ENCODE measurements at regions not wholly inside any gene's neighbourhood (a gene's known extent, or its start where the extent isn't known, plus 50 kb on each side); places are given as distances from the start of the nearest gene placed in this dataset.

DNA sequence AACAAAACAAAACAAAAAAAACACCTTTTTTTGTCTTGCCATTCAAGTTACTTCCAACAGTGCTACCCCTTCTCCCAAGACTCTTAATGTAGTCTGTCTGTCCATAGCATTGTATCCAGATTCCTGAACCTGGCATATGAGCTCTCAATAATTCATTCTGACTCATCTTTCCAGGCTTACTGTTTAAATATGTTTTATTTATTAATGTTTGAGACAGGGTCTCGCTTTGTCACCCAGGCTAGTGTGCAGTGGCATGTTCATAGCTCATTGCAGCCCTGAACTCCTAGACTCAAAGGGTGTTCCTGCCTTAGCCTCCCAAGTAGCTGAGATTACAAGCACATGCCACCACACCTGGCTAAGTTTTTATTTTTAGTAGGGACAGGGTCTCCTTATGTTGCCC, 208.0 kb upstream of the DMRT1 start:
- DNase-seq = no peak

GRCh38 chr9:636931-637591, 204.4 kb upstream of the DMRT1 start:
- DNase-seq = no peak

- no peak for DNase-seq
Observed at GRCh38 chr9:638152-638551, 203.3 kb upstream of the DMRT1 start.

GRCh38 chr9:642014-642413, 199.5 kb upstream of the DMRT1 start:
- no peak for DNase-seq

- DNase-seq = no peak
Observed at GRCh38 chr9:643966-644365, 197.5 kb upstream of the DMRT1 start.

- DNase-seq = no peak
Observed at GRCh38 chr9:647522-647921, 194.0 kb upstream of the DMRT1 start.

DNA sequence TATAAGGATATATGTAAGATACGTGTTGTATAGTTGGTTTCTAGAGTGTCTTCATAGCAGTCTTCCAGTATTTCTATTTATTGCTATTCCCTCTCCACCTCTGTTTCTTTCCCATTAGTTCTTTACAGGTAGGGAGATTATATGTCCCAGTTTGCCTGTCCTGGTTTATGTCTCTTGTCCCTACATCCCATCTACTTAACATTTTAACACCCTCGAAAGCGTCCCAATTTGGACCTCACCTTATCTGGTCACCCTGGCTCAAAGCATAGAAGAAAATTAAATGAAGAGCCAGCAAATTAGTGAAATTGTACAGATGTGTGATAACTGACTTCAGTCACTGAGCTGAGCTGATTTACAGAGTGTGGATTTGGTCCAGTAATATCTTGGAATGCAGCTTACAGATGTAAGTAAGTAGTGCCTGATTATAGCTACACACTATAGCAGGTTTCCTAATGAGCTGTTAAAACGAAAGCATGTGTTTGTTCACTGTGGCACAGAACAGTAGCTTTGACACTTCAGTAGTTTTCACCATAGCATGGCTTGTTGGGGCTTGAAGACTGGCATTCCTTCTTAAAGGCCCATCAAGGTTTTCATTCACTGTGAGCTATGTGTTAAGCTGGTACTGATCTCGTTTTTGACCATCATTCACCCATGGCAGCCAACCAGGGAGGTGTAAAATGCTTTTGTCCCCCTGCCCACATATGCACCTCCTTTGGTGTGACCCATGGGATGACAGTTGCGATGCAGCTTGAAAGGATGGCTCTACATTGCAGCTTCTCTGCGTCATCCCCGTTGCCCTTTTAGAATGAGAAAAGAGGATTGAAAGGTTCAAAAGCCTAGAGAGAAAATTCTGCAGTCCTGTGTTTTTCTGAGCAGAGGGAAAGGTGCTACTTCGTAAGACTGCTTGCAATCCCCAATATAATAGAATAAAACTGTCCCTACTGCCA, 192.1 kb upstream of the DMRT1 start:
- DNase-seq = no peak

DNA sequence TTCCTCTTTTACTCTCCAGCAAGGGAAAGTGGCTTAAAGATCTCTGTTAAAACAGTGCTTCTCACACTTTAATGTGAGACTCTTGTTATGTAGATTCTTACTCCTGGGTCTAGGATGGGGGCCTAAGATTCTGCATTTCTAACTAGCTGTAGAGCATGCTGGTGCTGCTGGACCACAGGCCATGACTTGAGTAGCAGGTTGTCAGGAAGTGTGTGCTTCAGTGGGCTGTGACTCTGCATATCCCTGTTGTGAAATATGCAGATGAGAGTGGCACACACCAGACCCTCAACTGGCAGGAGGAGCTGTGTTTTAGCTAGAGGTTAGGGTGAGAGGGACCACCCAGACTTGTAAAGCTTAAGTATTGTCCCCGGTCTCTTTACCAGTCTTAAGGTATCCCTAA, 191.1 kb upstream of the DMRT1 start:
- no peak for DNase-seq

- no peak for DNase-seq
Observed at GRCh38 chr9:651371-651770, 190.1 kb upstream of the DMRT1 start.

DNA sequence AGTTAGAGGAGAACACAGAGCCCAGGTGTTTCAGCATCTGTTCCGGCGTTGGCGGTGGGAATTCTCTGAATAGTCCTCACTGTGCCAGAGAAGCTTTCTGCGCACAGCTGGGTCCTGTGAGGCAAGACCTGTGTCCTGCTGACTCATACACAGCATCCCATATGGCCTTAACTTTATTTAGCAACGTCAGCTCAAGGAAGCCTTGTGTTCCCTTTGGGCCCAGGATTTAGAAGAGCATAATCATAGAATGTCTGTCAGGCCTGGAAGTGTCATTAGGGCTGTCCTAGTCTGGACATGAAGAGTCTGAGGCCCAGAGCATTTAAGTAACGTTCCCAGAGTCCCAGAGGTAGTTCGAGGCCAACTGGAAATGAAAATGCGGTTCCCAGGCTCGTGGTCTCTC, 188.6 kb upstream of the DMRT1 start:
- no peak for DNase-seq

DNA sequence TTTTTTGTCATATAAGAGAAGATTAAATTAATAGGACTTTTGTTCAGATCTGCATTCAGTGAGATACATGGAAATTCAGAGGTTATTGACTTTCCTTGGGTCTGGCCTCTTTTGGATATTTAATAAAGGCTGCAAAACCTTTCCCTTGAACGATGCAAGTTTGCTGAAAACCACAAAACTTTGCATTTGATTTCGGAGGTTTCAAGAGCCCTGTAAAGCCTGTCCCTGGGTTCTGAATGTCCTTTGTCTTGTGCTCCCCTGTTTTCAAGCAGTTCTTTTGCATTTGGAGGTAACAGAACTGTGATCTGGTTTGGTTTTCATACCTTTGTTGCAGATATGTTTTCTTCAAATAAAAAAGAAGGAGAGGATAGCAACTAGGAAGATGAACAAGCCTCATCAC, 188.1 kb upstream of the DMRT1 start:
- no peak for DNase-seq

DNA sequence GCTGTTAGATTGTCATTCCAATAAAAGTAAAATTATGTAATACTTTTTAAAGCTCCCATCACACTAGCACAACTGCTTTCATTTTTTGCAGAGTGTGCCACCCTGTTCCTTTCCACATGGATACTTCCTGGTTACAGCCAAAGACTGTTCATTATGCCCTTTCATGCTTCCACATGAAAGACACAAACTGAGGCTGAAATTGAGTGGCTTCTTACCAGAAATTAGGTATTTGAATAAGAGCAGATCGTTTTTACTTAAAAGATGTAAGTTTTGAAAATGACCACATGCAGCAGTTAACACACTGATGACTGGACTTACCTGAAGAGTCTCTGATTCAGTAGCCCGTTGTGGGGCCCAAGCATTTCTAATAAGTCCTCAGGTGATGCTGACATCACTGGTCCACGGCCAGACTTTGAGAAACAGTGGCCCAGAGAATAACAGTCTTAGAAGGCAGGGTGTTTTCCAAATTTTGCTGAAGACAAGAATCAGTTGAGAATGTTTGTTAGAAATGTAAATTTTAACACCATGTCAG, 187.6 kb upstream of the DMRT1 start:
- DNase-seq = no peak

DNA sequence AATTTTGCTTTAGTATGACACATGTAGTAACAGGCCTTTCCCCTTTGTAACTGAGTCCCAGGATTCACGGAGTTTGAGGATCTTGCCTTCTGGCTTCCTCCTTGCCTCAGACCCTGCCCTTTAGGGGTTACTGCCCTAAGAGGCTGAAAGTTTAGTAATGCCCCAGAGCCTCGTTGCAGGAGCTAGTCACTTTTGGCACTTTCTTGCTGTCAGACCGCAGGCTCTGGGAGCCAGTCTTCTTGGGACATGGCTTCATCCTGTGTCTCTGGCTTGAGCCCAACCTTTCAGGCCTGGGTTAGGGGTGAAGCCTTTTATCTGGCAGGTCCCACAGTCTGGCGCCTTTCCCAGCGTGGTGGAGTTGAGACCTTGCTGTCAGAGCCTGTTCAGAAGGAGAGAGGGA, 185.6 kb upstream of the DMRT1 start:
- no peak for DNase-seq

GRCh38 chr9:656926-657568, 184.4 kb upstream of the DMRT1 start:
- DNase-seq = no peak

- DNase-seq = no peak
Observed at GRCh38 chr9:659286-659685, 182.2 kb upstream of the DMRT1 start.

GRCh38 chr9:660227-660626, 181.3 kb upstream of the DMRT1 start:
- DNase-seq = no peak

DNA sequence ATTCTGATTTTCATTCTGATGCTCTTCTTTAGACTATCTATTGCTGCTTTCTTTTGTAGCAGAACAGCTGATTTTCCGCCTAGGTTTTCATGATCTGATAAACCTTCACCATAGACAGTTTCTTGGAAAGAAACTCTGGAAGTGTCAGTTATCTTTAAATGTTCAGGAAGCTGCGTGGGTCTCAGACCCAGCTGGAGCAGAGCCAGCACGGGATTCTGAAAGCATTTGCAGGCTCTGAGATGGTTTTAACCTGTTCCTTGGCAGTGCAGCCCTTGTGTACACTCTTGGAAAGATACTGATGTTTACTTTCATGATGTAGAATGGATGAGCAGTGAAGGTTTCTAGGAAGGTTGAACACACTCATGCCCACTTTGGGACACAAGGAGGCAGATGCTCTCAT, 178.0 kb upstream of the DMRT1 start:
- no peak for DNase-seq

DNA sequence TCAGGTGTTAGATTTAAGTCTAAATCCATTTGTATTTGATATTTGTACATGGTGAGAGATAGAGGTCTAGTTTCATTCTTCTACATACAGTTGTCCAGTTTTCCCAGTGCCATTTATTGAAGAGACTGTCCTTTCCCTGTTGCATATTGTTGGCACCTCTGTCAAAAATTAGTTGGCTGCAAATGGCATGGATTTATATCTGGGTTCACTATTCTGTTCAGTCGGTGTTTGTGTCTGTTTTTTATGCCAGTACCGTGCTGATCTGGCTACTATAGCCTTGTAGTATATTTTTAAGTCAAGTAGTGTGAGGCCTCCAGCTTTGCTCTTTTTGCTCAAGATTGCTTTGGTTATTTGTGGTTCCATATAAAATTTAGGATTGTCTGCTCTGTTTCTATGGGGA, 176.2 kb upstream of the DMRT1 start:
- no peak for DNase-seq

DNA sequence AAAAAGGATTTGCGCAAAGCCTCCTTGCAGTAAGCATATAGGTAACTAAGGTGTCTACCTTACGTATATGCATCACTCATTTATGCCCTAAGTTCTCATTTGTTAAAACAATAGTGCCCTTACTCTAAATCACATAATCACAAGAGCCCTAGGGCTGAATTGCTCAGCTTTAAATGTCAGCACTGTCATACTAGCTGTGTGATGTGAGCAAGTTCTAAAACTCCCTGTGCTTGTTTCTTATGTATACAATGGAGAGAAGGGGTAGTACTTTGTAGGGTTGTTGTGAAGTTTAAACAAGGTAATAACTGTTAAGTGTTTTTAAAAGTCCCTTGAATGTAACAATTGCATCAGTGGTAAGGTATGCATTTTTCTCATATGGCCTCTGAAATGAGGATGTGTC, 169.5 kb upstream of the DMRT1 start:
- DNase-seq = no peak

DNA sequence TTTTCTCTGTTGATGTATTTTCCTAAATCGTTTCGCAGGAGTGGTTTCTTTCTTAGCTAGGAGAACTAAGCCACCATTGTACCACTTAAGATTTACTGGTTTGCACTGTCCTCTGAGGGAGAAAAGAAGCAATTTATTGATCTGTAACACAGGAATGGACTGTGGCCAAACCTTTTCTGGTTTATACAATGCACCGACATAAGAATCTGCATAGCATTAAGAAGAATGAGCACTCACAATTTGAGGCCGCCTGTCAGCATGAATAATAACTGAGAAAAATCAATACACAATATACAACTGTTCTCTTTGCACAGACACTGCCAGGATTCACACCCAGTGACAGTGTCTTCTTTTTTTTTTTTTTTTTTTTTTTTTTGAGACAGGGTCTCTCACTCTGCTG, 168.6 kb upstream of the DMRT1 start:
- no peak for DNase-seq

GRCh38 chr9:673264-673965, 168.1 kb upstream of the DMRT1 start:
- DNase-seq = no peak

- DNase-seq = no peak
Observed at GRCh38 chr9:673966-674526, 167.5 kb upstream of the DMRT1 start.

Measured in NCI-H1436 (cell line).